SKM-1 (cell line): ENCODE measurements at regions not wholly inside any gene's neighbourhood (a gene's known extent, or its start where the extent isn't known, plus 50 kb on each side); places are given as distances from the start of the nearest gene placed in this dataset.

Experiments
- DNase-seq: peaks from one replicate; lab custom pipeline; 2025; ENCODE audit not compliant: unreplicated experiment; lab: John Stamatoyannopoulos, UW

GRCh38 chr4:24070117-24070516 is 180.3 kb upstream of the PPARGC1A start:
- DNase-seq = no peak

DNA sequence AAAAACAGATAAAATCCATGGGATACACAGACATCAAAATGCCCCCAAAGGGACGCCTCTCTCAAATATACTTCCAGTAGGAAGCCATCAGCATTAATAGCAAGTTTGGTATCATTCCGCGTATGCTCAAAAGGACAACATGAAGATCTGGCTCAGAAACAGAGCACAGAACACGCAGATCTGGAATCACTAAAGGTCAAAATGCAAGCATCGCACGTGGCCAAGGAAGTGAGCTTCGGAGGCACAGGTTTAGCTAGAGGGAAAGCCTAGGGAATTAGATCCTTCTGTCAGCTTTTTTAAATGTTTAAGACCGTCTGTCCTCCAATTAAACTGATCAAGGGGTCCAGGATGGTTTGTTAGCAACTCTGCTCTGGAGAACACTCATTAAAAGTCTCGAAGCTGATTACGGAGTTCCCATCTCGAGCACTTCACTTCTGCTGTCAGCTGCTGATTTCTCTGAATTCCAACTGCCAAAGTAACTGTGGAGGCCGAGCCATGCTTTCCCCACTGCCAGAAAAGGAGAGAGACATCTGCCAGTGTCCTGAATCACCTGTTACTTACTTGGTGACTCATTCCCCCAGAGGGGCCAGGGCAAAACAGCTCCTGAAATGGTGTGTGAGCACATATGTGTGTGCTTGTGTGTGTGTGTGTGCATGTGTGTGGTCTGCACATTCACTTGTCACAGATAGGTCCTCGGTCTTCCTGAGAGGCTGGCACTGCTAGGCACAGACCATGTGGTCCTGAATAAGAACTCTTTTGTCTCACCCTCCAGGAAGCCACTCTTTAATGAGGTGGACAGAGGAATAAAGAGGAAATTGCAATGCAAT is 177.7 kb upstream of the PPARGC1A start:
- DNase-seq = no peak

DNA sequence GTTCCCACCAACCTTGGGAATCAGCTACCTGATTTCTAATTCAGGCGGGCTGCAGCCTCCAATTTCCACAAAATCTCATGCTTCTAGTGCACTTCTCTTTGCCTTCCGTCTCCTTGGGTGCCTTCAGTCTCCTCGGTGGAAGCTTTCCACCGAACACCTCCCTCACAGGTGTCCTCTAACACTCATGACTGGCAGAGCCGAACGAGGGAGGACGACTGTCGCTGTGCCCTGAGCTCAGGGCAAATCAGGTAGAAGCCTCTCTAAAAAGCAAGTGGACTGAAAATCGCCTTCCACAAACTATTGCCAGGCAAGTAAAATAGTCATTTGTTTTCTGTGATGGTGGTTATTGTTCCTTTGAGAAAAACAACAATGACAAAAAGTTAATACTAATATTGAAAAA is 176.1 kb upstream of the PPARGC1A start:
- no peak for DNase-seq

GRCh38 chr4:24063731-24064130 is 173.9 kb upstream of the PPARGC1A start:
- DNase-seq = no peak

- DNase-seq = no peak
Observed at GRCh38 chr4:24060932-24061331, 171.1 kb upstream of the PPARGC1A start.

DNA sequence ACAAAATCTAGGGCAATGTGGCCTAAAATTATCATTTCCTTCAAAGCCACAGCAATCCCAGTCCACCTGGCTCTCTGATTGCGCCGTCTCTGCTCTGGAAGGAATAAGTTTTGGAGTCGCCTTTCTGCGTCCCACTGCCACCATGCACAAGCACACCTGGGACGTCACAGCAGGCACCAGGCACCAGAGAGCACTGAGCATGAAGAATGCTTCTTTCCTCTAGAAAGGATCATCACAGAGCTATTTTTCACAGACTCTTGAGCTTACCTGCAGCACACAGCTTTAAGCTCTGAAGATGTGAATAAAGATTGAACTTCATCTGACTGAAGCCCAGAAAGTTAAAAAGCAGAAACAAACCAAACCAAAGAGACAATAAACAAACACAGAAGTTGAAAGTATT is 170.0 kb upstream of the PPARGC1A start:
- no peak for DNase-seq

DNA sequence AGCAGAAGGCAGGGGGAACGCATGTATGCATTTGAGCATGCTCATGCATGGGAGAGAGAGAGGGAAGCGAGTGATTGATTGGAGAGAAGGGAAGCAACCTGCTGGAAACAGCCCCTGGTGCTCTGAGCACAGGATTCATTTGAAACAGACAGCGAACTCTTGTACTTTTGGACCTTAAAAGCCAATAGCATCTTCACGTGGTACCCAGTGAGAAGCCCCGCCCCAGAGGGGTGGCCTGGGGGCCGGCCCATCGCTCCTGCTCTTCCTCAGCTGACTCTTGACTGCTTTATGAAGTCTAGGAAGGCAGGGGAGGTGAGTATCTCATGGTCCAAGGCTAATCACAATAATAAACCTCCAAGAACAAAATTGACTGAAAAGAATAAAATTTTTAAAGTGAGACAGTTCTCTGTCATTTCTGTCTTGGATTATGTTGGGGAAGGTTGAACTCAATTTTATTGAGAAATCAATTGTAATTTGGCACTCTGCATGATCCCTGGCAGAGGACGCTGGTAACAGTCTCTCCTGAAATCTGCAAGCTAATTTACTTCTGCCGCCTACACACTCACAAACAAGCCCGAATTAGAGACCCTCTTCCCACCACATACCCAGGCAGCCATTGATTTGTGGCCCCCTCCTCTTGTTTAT is 168.2 kb upstream of the PPARGC1A start:
- DNase-seq = no peak

DNA sequence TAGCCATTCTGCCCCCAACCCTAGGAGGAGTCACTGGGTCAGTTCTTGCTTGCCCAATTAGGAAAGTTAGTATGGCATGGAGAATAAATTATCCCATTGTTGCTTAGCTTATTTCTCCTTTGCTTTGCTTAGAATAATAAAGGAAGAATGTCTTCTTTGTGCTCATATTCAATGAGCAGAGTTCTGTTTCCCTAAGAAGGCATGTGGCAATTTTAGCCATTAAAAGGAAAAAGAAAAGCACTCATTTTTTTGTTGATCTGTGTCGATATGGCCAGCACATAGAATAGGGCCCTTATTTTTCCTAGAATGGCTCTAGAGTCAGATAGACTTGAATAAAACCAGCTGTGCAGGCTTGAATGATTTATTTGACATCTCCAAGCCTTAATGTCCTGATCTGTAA is 166.4 kb upstream of the PPARGC1A start:
- DNase-seq = no peak

DNA sequence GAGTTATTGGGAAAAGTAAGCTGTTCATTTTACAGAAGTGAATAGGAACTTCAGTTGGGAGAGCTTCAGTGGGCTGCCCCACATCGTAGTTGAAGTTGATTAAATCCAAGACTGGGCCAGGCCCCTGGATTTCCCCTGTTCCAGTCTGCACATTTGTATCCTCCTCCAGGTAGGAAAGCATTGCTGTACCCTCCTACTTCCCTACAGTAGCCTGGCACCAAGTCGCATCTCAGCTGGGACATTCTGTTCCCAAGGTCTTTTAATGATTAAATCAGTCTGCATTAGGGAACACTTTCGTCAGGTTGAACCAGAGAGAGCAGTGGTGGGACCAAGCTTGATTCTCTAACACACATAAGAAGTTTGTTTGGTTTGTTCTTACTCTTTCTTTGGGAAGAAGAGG is 165.8 kb upstream of the PPARGC1A start:
- no peak for DNase-seq

- DNase-seq = peak; percentile 30
Observed at GRCh38 chr4:24054910-24055309, 165.1 kb upstream of the PPARGC1A start.

DNA sequence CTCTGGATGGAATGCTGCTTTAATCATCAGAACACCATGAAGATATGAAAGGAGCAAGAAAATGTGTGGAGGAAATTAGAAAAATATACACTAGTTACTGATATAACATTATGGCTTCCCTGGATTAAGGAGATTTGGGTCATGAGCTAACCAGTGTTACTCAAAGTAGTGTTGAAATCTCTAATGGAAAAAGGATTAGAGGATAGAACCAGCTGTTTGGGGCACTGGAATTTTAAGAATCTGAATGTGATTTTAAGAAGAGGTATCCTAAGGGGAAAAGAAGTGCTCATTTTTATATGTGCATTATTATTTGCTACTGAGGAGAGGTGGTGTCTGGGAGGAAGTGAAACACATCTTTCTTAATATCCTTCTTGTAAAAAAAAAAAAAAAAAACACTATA is 164.1 kb upstream of the PPARGC1A start:
- DNase-seq = no peak

- DNase-seq = no peak
Observed at GRCh38 chr4:24044610-24045589, 155.1 kb upstream of the PPARGC1A start.

DNA sequence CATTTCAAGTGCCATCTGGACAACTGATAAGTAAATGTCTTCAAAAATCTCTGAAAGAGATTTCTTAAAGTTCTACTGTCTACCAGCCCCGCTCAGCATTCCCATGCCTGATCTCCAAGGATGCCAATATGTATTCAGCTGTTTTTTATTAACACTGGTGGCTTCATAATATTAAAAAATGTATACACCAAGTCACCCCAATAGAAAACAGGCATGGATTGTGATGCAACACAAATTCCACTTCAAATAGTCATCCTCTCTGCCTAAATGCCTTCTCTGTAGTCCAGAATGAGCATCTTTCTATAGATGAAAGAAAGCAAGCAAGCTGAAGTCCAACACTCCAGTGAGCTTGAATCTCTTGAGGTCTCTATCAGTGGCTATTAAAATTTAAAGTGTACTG is 152.2 kb upstream of the PPARGC1A start:
- DNase-seq = no peak

DNA sequence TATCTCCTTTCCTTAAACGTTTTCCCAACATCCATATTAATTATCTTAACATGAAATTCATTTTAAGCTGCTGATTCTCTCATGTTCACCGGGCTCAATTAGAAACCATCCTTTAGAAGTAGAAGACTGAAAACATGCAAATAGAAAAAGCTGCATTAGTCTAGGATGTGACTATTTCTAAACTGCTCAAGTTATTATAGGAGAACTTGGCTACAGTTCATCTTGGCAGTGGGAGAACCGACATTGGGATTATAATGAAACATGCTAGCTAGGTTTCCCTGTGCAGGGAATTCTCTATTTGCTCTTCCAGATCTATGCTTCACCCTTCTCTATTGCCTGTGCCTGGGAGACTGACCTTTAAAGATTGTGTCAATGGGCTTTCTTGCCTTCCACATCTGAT is 151.0 kb upstream of the PPARGC1A start:
- no peak for DNase-seq

DNA sequence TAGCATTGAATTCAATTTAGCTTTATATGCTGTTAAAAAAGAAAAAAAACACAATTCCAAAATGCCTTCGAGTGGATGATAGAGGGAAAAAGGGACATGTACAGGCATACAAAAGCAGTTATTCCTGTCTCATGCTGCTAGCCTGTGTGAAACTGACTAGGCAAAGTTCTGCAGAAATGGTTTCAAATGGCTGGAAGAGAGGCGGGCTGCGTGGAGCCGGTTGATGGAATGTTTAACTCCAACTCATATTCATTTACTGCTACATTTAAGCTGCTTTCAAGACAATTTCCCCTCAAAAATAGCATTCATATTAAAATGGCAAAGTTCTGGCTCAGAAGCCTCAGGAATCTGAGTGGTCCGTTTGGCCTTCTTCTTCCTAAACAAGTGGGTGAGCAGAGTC is 143.8 kb upstream of the PPARGC1A start:
- no peak for DNase-seq

- no peak for DNase-seq
Observed at GRCh38 chr4:24032371-24032989, 142.6 kb upstream of the PPARGC1A start.

DNA sequence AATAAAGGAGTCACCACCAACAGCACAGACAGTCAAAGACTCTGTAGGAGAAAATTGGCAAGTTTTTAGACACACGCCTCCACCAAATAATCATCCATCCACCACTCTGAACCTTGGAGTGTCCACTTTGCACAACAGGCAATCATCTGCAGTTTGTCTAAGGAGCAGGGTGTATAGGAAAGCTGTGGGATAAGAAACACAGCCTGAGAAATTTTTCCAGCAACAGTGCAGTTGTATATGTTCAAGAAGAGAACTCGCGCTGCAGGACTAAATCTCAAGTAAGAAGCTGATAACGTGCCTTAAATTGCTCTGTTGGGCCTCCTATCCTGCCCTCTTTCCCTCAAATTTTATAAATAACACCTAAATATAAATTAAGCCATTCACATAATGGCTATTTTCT is 136.7 kb upstream of the PPARGC1A start:
- DNase-seq = no peak

GRCh38 chr4:24024605-24025004 is 134.8 kb upstream of the PPARGC1A start:
- no peak for DNase-seq

- DNase-seq = no peak
Observed at GRCh38 chr4:24024157-24024556, 134.3 kb upstream of the PPARGC1A start.

DNA sequence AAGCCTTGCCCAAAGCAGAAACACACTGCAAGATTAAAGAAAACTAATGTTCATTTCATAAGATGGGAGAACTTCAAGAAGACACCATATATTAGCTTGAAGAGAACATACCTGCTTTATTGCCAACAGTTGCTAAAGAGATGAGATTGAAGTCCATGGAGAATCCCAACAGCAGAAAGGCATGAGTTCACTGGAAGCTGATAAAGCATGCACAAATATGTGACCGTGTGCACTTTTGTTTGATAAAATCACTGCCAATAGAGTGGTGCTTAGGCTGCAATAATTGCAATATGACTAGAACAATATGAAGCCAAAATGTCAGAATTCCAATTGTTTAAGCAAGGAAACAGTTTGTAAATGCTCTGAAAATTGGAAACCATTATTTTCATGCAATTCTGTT is 125.9 kb upstream of the PPARGC1A start:
- no peak for DNase-seq
